ENCODE measurements at regions not wholly inside any gene's neighbourhood (a gene's known extent, or its start where the extent isn't known, plus 50 kb on each side); places are given as distances from the start of the nearest gene placed in this dataset.

GRCh38 chr12:115571446-115571845, 706.0 kb downstream of the MED13L start:
- TF ChIP-seq CTCF (IDR thresholded peaks at IDR 0.05): no peak
- TF ChIP-seq SMC3 (IDR thresholded peaks at IDR 0.05; ENCODE audit: low read depth, low read length): no peak
- TF ChIP-seq REST (IDR thresholded peaks at IDR 0.05; ENCODE audit: low read depth, low read length): no peak

All from SK-N-SH (cell line).